Activated T-helper 17 cell treated with anti-CD3 and anti-CD28 coated beads, Interleukin-2, amount 50 U/mL, for 72 hours (primary cell): ENCODE measurements at regions not wholly inside any gene's neighbourhood (a gene's known extent, or its start where the extent isn't known, plus 50 kb on each side); places are given as distances from the start of the nearest gene placed in this dataset.

Source experiments
- ATAC-seq: fragments of 150-1000 bp; cut with Tn5 transposase; replicated peaks from 2 replicates; pipeline ENCODE4 v1.10.0; 2021; ENCODE audit warnings: mild to moderate bottlenecking, moderate library complexity
- H3K27ac Mint-ChIP-seq: one replicate; pipeline ENCODE4 v1.8.0; 2022; ENCODE audit warnings: mixed read lengths
- H3K27me3 Mint-ChIP-seq: one replicate; pipeline ENCODE4 v1.8.0; 2022; ENCODE audit warnings: mixed read lengths
- H3K36me3 Mint-ChIP-seq: one replicate; pipeline ENCODE4 v1.8.0; 2022; ENCODE audit warnings: low read depth, mild to moderate bottlenecking, mixed read lengths
- H3K4me1 Mint-ChIP-seq: one replicate; pipeline ENCODE4 v1.8.0; 2022; ENCODE audit warnings: mixed read lengths
- H3K4me3 Mint-ChIP-seq: one replicate; pipeline ENCODE4 v1.8.0; 2022; ENCODE audit warnings: mild to moderate bottlenecking, mixed read lengths
- H3K9me3 Mint-ChIP-seq: one replicate; pipeline ENCODE4 v1.8.0; 2022; ENCODE audit warnings: mixed read lengths

DNA sequence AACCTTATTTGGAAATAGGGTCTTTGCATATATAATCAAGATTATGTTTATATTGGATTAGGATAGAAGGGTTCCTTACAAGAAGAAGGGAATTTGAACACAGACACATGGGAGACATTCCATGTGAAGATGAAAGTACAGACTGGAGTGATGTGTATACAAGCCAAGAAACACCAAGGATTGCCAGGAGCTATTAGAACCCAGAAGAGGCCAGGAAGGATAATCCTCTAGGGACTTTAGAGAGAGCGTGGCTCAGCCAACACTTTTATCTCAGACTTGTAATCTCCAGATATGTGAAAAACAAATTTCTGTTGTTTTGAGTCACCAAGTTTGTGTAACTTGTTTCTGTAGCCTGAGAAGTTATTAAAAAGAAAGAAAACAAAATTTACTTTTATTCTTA lies 1173.9 kb upstream of the CITED2 start:
- no peak overlapping the region for H3K4me3 Mint-ChIP-seq
- ATAC-seq: no peak
- H3K27ac Mint-ChIP-seq: no peak overlapping the region

DNA sequence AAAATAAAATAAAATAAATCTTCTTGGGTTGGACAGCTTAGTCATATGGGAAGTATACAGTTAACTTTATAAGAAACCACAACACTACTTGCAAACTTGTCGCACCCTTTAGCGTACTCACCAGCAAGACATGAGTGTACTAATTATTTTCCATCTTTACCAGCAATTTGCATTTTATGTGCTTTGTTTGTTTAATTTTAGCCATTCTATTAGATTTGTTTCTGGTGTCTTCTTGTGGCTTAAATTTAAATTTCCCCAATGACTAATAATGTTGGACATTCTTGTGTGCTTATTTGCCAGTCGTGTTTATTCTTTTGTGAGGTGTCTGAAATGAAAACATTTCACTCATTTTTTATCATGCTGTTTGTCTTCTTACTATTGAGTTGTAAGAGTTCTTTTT lies 1172.2 kb upstream of the CITED2 start:
- Mint-ChIP-seq H3K27ac (no peak overlapping the region), H3K36me3 (no peaks in the 10 kb centered on the region), H3K4me3 (no peak overlapping the region), H3K4me1 (no peaks in the 10 kb centered on the region), H3K27me3 (no peaks in the 10 kb centered on the region), H3K9me3 (no peaks in the 10 kb centered on the region)
- no peak for ATAC-seq

More for the DNA sequence above, 1173.9 kb upstream of the CITED2 start:
- no peaks in the 10 kb centered on the region for H3K4me1 Mint-ChIP-seq
- H3K9me3 Mint-ChIP-seq: no peaks in the 10 kb centered on the region
- H3K36me3 Mint-ChIP-seq: no peaks in the 10 kb centered on the region
- H3K27me3 Mint-ChIP-seq: no peaks in the 10 kb centered on the region

DNA sequence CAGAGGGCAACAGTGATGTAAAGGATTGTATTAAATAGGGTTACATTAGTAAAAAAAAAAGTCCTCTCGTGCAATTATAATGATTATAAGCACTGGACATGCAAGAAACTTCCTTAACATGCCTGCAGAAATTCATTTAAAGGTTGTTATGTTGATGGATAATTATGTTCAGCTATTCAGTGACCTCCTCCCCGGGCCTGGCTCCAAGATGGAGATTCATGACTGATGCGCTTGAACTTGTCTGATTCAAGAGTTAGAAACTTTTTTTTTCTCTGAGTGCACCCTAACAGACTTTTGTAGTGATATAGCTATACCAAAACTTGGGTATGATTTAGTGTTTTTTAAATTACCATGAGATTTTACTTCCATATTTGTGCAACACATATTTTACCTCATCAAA lies 1170.0 kb upstream of the CITED2 start:
- Mint-ChIP-seq H3K4me1 (no peaks in the 10 kb centered on the region), H3K9me3 (no peaks in the 10 kb centered on the region), H3K27me3 (peaks cover under 1% of the 10 kb centered on the region), H3K4me3 (no peak overlapping the region), H3K36me3 (no peaks in the 10 kb centered on the region), H3K27ac (no peak overlapping the region)
- no peak for ATAC-seq

DNA sequence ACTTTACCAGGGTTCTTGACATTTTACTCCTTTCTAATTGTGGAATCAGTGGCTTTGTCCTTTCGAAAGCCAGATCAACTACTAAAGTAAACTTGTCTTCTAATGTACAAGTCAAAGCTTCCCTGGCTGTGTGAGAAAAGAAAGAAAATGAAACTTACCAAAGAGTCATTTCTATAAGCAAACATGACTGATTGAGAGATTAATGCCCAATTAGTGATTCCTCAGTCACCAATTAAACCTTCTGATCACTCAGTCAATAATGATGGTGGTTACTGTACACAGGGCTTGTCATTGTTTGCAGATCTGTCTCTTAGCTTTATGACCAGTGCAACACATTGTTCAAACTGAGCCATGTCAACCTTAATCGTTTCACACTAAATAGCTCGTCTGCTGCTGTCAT lies 1168.4 kb upstream of the CITED2 start:
- Mint-ChIP-seq H3K4me3 (no peak overlapping the region), H3K9me3 (no peaks in the 10 kb centered on the region), H3K27ac (no peak overlapping the region), H3K27me3 (peaks cover 3% of the 10 kb centered on the region), H3K4me1 (no peaks in the 10 kb centered on the region), H3K36me3 (no peaks in the 10 kb centered on the region)
- ATAC-seq: no peak

GRCh38 chr6:140541288-140541687 lies 1166.8 kb upstream of the CITED2 start:
- no peaks in the 10 kb centered on the region for H3K4me1 Mint-ChIP-seq
- H3K27ac Mint-ChIP-seq: no peak overlapping the region
- ATAC-seq: no peak
- H3K4me3 Mint-ChIP-seq: no peak overlapping the region
- no peaks in the 10 kb centered on the region for H3K36me3 Mint-ChIP-seq
- H3K9me3 Mint-ChIP-seq: no peaks in the 10 kb centered on the region
- peaks cover 3% of the 10 kb centered on the region for H3K27me3 Mint-ChIP-seq

- H3K36me3 Mint-ChIP-seq: no peaks in the 10 kb centered on the region
- H3K4me3 Mint-ChIP-seq: no peak overlapping the region
- peaks cover 3% of the 10 kb centered on the region for H3K27me3 Mint-ChIP-seq
- H3K4me1 Mint-ChIP-seq: no peaks in the 10 kb centered on the region
- no peak for ATAC-seq
- H3K9me3 Mint-ChIP-seq: no peaks in the 10 kb centered on the region
- no peak overlapping the region for H3K27ac Mint-ChIP-seq
Measured at GRCh38 chr6:140540743-140541142, 1166.3 kb upstream of the CITED2 start.

- Mint-ChIP-seq H3K4me3 (no peak overlapping the region), H3K27me3 (peaks cover 4% of the 10 kb centered on the region), H3K36me3 (no peaks in the 10 kb centered on the region), H3K9me3 (peaks cover 1% of the 10 kb centered on the region), H3K27ac (no peak overlapping the region), H3K4me1 (no peaks in the 10 kb centered on the region)
- ATAC-seq: no peak
Measured at GRCh38 chr6:140538926-140539325, 1164.5 kb upstream of the CITED2 start.

DNA sequence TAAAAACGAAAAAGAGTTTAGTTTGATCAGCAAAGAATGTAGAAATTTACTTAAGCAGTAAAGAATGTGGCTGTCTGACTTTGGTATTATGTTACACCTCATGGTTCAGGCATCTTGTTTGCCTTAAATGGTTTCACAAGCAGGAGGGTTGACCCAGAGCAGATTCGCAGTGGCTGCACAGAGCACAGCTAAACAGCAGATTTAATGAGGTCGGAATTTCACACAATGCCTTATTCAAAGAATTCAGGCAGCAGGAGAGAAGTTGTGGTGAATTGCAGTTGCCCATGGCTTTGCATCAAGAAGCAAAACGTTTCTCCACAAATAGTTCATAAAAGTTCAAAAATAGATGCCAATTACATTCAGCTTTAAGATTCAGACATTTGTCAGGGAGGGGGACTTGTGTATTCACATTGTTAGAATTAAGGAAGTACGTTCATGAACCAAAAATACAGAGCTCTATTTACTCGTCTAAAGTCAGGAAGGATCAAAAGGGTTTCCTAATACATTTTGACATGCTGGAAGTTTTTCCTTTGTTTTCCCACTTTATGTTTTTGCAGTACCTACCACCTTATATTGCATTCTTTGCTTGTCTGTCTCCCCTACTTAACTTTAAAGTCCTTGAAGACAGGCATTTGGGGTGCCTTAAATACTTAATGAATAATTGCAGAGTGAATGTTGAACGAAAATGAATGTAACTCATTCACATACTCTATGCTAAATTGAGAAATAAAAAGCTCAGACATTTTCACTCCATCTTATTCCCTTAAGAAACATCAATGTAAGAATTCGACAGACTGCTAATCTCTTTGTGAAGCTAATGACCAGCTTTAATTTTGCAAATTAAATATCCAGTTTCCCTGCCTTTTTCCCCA lies 1163.6 kb upstream of the CITED2 start:
- H3K27me3 Mint-ChIP-seq: peaks cover 8% of the 10 kb centered on the region
- H3K36me3 Mint-ChIP-seq: no peaks in the 10 kb centered on the region
- H3K9me3 Mint-ChIP-seq: peaks cover 5% of the 10 kb centered on the region
- no peak overlapping the region for H3K27ac Mint-ChIP-seq
- H3K4me3 Mint-ChIP-seq: no peak overlapping the region
- no peaks in the 10 kb centered on the region for H3K4me1 Mint-ChIP-seq
- no peak for ATAC-seq

- Mint-ChIP-seq H3K36me3 (no peaks in the 10 kb centered on the region), H3K9me3 (peaks cover 9% of the 10 kb centered on the region), H3K4me3 (no peak overlapping the region), H3K4me1 (no peaks in the 10 kb centered on the region), H3K27me3 (peaks cover 13% of the 10 kb centered on the region), H3K27ac (no peak overlapping the region)
- no peak for ATAC-seq
Measured at GRCh38 chr6:140537211-140537610, 1162.8 kb upstream of the CITED2 start.

- ATAC-seq: no peak
- no peaks in the 10 kb centered on the region for H3K4me1 Mint-ChIP-seq
- no peaks in the 10 kb centered on the region for H3K36me3 Mint-ChIP-seq
- H3K9me3 Mint-ChIP-seq: peaks cover 13% of the 10 kb centered on the region
- H3K4me3 Mint-ChIP-seq: no peak overlapping the region
- no peak overlapping the region for H3K27ac Mint-ChIP-seq
- H3K27me3 Mint-ChIP-seq: peaks cover 18% of the 10 kb centered on the region
Measured at GRCh38 chr6:140535511-140535910, 1161.1 kb upstream of the CITED2 start.

- H3K4me3 Mint-ChIP-seq: no peak overlapping the region
- H3K4me1 Mint-ChIP-seq: no peaks in the 10 kb centered on the region
- H3K9me3 Mint-ChIP-seq: peaks cover 13% of the 10 kb centered on the region
- no peak for ATAC-seq
- H3K27me3 Mint-ChIP-seq: peaks cover 15% of the 10 kb centered on the region
- H3K27ac Mint-ChIP-seq: no peak overlapping the region
- no peaks in the 10 kb centered on the region for H3K36me3 Mint-ChIP-seq
Measured at GRCh38 chr6:140533526-140533925, 1159.1 kb upstream of the CITED2 start.

DNA sequence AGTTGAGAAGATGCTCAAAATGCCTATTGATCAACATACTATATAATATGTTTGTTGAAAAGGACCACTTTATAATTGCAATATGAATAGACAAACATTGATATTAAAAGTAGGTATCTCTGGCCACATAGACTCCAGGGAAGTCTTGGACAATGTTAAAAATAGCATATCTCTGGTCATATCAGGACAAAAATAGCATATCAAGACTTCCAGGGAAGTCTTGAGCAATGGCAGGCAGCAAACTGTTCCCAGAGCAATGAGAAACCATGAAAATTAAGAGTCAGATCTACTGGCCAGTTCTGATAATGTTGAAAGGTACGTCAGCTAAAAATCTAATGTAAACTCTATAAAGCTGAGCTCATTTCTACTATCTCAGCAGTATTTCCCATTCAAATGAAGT lies 1130.3 kb upstream of the CITED2 start:
- H3K9me3 Mint-ChIP-seq: no peaks in the 10 kb centered on the region

DNA sequence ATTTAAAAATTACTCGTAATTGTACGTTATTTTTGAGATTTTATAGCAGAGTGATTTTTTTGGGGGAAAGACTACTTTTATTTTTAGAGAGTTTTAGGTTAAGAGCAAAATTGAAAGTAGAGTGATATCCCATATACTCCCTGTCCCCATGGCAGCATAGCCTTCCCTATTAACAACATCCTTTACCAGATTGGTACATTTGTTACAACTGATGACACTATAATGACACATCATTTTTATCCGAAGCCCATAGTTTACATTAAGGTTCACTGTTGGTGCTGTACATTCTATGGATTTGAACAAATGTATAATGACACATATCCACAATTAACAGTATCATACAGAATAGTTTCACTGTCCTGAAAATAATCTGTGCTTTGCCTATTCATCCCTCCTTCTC lies 1126.4 kb upstream of the CITED2 start:
- ATAC-seq: no peak
- peaks cover 6% of the 10 kb centered on the region for H3K27me3 Mint-ChIP-seq
- no peaks in the 10 kb centered on the region for H3K4me1 Mint-ChIP-seq
- H3K4me3 Mint-ChIP-seq: no peak overlapping the region
- no peaks in the 10 kb centered on the region for H3K36me3 Mint-ChIP-seq
- H3K9me3 Mint-ChIP-seq: no peaks in the 10 kb centered on the region
- no peak overlapping the region for H3K27ac Mint-ChIP-seq

More for the DNA sequence above, 1130.3 kb upstream of the CITED2 start:
- H3K27ac Mint-ChIP-seq: no peak overlapping the region
- H3K36me3 Mint-ChIP-seq: no peaks in the 10 kb centered on the region
- H3K4me1 Mint-ChIP-seq: no peaks in the 10 kb centered on the region
- peaks cover 3% of the 10 kb centered on the region for H3K27me3 Mint-ChIP-seq
- no peak for ATAC-seq
- no peak overlapping the region for H3K4me3 Mint-ChIP-seq

DNA sequence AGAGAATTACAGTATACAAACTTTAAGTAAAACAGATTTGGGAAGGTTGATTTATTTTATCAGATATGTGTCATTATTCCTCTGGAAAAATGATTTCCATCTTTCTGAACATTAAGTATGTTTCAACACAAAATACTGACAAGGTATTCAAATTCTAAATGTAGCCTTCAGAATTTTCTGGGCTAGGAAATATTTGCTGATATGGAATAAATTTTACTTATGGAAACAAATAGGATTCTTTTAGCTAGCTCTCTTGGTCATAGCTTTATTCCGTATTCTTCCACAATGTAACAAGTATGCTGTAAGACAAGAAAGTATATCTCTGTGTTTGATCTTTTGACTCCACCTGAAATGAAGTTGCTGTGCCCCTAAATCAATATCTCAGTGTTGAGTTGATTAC lies 1125.2 kb upstream of the CITED2 start:
- Mint-ChIP-seq H3K27ac (no peak overlapping the region), H3K4me3 (no peak overlapping the region), H3K9me3 (no peaks in the 10 kb centered on the region), H3K36me3 (no peaks in the 10 kb centered on the region), H3K27me3 (peaks cover 6% of the 10 kb centered on the region), H3K4me1 (no peaks in the 10 kb centered on the region)
- no peak for ATAC-seq

DNA sequence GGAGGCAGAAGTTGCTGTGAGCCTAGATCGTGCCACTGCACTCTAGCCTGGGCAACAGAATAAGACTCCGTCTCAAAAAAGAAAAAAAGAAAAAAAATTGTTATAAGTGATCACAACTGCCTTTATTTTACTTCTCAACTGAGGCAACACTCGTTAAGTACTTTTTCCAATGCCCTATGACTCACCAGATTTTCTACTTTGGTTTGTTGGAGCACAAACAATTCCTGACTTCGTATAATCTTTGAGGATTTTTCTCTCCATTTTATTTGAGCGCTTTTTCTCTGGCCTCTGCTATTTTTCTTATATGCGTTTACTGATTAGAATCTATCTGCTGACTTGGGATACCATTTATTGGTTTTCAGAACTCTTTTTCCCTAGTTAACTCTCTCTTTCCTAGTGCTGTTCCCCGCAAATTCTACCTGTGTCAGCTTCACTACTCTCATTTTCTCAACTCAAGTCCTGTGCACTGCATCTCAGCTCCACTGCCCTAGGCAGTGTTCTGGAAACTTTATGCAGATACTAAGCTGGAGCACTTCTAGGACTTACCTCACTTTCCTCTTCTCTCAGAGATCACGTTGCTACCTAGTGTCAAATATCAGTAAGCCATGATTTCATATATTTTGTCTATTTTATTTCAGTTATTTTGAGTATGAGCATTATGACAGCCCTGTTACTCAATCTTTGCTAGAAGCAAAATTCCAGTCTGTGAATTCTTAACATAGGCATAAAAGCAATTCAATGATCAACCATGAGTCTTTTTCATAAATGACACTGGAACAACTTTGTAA lies 1120.1 kb upstream of the CITED2 start:
- Mint-ChIP-seq H3K27me3 (peaks cover 3% of the 10 kb centered on the region), H3K27ac (no peak overlapping the region), H3K4me1 (no peaks in the 10 kb centered on the region), H3K36me3 (no peaks in the 10 kb centered on the region), H3K4me3 (no peak overlapping the region), H3K9me3 (no peaks in the 10 kb centered on the region)
- no peak for ATAC-seq
